Adrenal gland (tissue), 9 donors: ENCODE measurements at regions not wholly inside any gene's neighbourhood (a gene's known extent, or its start where the extent isn't known, plus 50 kb on each side); places are given as distances from the start of the nearest gene placed in this dataset.

Source experiments
- DNase-seq, 7 donors: peaks; one replicate each; pipeline ENCODE4 v3.0.0-alpha.2; 2019 to 2020
- H3K27ac ChIP-seq, 5 donors: fragments of 200-600 bp; sonication (generic) in 4 of 5; 1 replicate in 3 of 5; 2 replicates in 2 of 5; pipeline versions ENCODE4 v1.5.1 to v1.8.0; 2016 to 2020; ENCODE audit warnings: mild to moderate bottlenecking in 1 of 5
- H3K27me3 ChIP-seq: fragments of 200-600 bp; 2 replicates; pipeline ENCODE4 v1.8.0; 2021
- H3K36me3 ChIP-seq, 2 donors: fragments of 200-600 bp; replicated peaks in 1 of 2; 1 replicate in 1 of 2; 2 replicates in 1 of 2; pipeline versions ENCODE4 v1.5.1 to v1.8.0; 2018 to 2022
- H3K4me1 ChIP-seq, 2 donors: fragments of 200-600 bp; replicated peaks in 1 of 2; 1 replicate in 1 of 2; 2 replicates in 1 of 2; pipeline versions ENCODE4 v1.5.1 to v1.8.0; 2018 to 2021
- H3K4me3 ChIP-seq, 4 donors: fragments of 200-600 bp; sonication (generic) in 3 of 4; one replicate each; pipeline ENCODE4 v1.5.1; 2016 to 2018
- H3K9me3 ChIP-seq, 3 donors: fragments of 200-600 bp; sonication (generic) in 1 of 3; replicated peaks in 1 of 3; 1 replicate in 2 of 3; 2 replicates in 1 of 3; pipeline versions ENCODE4 v1.5.1 to v1.8.0; 2016 to 2021
- POLR2A ChIP-seq, 2 donors: fragments of 450-650 bp; IDR thresholded peaks; one replicate each; pipeline ENCODE4 v1.6.1; 2017; ENCODE audit warnings: antibody characterized with exemption in 2 of 2, mild to moderate bottlenecking in 2 of 2, moderate library complexity in 1 of 2
- WGBS, 4 donors: extraction: QIAGEN DNeasy Blood & Tissue Kit in 2 of 4; methylation state at CpG; one replicate each; pipeline versions ENCODE4 v1.1.5 to v1.1.7; 2013 to 2017; 5-methylcytosine and 5-hydroxymethylcytosine counted together
- intact Hi-C, 2 donors: fragments of 100-400 bp; cut with DNase I; formaldehyde crosslinking; loops; one replicate each; pipeline versions ENCODE4 v1.14.1 to v1.15.0; 2022 to 2023
- TF ChIP-seq, protein P1 (sequence below), 6 experiments: fragments of 450-650 bp in 4 of 6; fragments of 200-600 bp in 2 of 6; sonication (generic) in 1 of 6; IDR thresholded peaks; 1 replicate in 5 of 6; 2 replicates in 1 of 6; pipeline versions ENCODE4 v1.5.1 to v1.8.0; 2016 to 2021; ENCODE audit warnings: antibody characterized with exemption in 6 of 6, mild to moderate bottlenecking in 2 of 6, moderate library complexity in 1 of 6
- donor health status: healthy with polysubstance abuse.
- donor health status: Bipolar disorder and iron deficiency.
- donor health status: DM: yes; HTN: yes; CAD: no.
- donor health status: DM: no; HTN: no; CAD: no.
- donor health status: DM: no; HTN: no; CAD: no.

DNA sequence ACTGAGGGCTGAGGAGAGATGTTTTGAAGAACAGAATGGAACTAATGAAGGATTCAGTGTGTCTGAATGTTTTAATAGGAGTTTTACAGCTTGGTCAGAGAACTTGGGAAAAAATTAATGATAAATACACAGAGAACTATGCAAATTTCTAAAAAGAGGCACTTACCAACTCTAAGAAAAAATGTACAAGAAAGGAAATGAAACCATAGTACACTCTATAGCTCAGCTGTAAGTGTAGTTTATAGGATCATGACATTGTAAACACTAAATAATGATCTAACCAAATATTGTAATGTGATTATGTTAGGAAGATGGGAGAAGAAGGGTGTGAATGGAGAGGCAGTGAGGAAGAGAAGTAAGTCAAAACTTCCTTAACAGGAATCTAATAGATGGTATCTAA is 205.2 kb downstream of the SEC61B start:
- no peak for DNase-seq
- TF ChIP-seq POLR2A (IDR thresholded peaks at IDR 0.05): no peak
- TF ChIP-seq, protein P1, sequence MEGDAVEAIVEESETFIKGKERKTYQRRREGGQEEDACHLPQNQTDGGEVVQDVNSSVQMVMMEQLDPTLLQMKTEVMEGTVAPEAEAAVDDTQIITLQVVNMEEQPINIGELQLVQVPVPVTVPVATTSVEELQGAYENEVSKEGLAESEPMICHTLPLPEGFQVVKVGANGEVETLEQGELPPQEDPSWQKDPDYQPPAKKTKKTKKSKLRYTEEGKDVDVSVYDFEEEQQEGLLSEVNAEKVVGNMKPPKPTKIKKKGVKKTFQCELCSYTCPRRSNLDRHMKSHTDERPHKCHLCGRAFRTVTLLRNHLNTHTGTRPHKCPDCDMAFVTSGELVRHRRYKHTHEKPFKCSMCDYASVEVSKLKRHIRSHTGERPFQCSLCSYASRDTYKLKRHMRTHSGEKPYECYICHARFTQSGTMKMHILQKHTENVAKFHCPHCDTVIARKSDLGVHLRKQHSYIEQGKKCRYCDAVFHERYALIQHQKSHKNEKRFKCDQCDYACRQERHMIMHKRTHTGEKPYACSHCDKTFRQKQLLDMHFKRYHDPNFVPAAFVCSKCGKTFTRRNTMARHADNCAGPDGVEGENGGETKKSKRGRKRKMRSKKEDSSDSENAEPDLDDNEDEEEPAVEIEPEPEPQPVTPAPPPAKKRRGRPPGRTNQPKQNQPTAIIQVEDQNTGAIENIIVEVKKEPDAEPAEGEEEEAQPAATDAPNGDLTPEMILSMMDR (IDR thresholded peaks at IDR 0.05): no peak
- Histone ChIP-seq H3K4me3 (no peak overlapping the region), H3K9me3 (no peaks in the 10 kb centered on the region), H3K27me3 (no peaks in the 10 kb centered on the region), H3K4me1 (no peaks in the 10 kb centered on the region), H3K36me3 (no peaks in the 10 kb centered on the region), H3K27ac (no peak overlapping the region)
- intact Hi-C loops: no loop called here

DNA sequence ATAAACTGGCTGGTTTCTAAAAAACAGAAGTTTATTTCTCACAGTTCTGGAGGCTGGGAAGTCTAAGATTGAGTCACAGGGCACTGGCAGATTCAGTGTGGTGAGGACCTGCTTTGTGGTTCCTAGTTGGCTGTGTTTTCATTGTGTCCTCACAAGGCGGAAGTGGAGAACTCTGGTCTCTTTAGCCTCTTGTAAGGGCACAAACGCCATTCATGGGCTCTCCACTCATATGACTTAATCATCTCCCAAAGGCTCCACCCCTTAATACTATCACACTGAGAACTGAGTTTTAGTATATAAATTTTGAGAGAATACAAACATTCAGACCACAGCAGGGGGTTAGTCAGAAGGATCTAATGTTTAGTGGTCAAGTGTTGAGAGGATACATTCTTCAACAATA is 208.2 kb downstream of the SEC61B start:
- H3K9me3 ChIP-seq: no peaks in the 10 kb centered on the region
- H3K36me3 ChIP-seq: no peaks in the 10 kb centered on the region
- no peak overlapping the region for H3K27ac ChIP-seq
- no peak overlapping the region for H3K4me3 ChIP-seq
- DNase-seq: peak in 1 of 7 donors; percentile 16
- 75 to 92% (median 80%) methylated on average over 2 of the region's 2 CpGs for WGBS, 4 donors
- peaks cover 0 to 7% of the 10 kb centered on the region in 2 donors for H3K4me1 ChIP-seq
- no peaks in the 10 kb centered on the region for H3K27me3 ChIP-seq
- TF ChIP-seq POLR2A (IDR thresholded peaks at IDR 0.05): no peak
- TF ChIP-seq, protein P1 (IDR thresholded peaks at IDR 0.05): no peak
- intact Hi-C loops: no loop called here

DNA sequence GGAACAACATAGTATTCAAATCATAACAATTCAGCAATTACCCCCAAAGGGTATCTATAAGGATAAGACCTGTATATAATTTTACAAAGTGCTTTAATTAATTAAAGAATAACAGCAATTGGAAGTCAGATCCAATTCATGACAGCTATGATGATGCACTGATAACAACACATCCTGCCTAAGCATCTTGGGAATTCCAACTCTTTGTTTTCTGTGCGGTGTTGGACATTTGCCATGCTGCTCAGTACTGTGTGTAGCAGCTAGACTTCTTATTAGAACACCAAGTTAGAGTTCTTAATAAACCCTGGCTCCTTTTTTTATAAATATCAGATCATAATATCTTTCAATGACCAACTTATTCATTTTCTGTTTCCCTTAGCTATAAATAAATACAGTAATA is 209.0 kb downstream of the SEC61B start:
- intact Hi-C loops: no loop called here
- 52 to 68% (median 60%) methylated on average over 1 of the region's 1 CpG for WGBS, 4 donors

DNA sequence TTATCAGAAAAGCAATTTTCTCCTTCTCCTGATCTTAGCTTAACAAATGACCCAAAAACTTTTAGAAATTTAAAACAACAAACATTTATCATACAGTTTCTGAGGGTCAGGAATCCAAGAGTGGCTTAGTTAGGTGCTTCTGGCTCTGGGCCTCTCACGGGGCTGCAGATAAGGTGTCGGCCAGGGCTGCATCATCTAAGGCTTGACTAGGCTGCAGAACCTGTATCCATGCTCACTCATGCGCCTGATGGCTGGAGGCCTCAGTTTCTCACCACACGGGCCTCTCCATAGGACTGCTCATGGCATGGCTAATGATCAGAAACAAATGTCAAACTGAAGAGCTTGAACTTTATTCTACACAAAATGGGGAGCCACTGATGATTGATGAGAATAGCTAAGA is 210.0 kb downstream of the SEC61B start:
- Histone ChIP-seq H3K4me1 (peaks cover 0 to 7% of the 10 kb centered on the region in 2 donors), H3K27me3 (no peaks in the 10 kb centered on the region), H3K36me3 (no peaks in the 10 kb centered on the region), H3K27ac (no peak overlapping the region), H3K4me3 (no peak overlapping the region), H3K9me3 (no peaks in the 10 kb centered on the region)
- WGBS, 4 donors: 96 to 98% (median 97%) methylated on average over 4 of the region's 4 CpGs
- no peak for DNase-seq
- intact Hi-C loops: no loop called here
- TF ChIP-seq, protein P1 (IDR thresholded peaks at IDR 0.05): no peak
- TF ChIP-seq POLR2A (IDR thresholded peaks at IDR 0.05): no peak

More for the DNA sequence above, 209.0 kb downstream of the SEC61B start:
- no peak overlapping the region for H3K27ac ChIP-seq
- H3K36me3 ChIP-seq: no peaks in the 10 kb centered on the region
- no peaks in the 10 kb centered on the region for H3K9me3 ChIP-seq
- no peaks in the 10 kb centered on the region for H3K27me3 ChIP-seq
- peaks cover 0 to 7% of the 10 kb centered on the region in 2 donors for H3K4me1 ChIP-seq
- no peak for TF ChIP-seq POLR2A (IDR thresholded peaks at IDR 0.05)
- TF ChIP-seq, protein P1 (IDR thresholded peaks at IDR 0.05): no peak
- DNase-seq: peak in 4 of 7 donors; percentile 25 to 33 (median 28)
- H3K4me3 ChIP-seq: no peak overlapping the region
